ENCODE measurements at regions not wholly inside any gene's neighbourhood (a gene's known extent, or its start where the extent isn't known, plus 50 kb on each side); places are given as distances from the start of the nearest gene placed in this dataset.

DNA sequence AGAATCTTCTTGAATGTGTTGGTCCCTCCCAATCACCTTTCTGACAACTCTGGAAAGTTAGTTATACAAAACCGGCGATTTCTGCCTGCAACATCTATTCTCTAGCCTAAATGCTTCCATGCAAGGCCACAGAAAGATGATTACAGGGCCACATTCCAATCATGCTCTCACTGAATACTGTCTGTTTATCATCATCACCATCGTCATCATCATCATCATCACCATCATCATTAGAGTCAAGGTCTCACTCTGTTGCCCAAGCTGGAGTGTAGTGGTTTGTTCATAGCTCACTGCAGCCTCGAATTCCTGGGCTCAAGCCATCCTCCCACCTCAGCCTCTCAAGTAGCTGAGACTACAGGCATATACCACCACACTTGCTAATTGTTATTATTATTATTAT is 521.2 kb upstream of the DAB1 start:
- TF ChIP-seq, protein P1, sequence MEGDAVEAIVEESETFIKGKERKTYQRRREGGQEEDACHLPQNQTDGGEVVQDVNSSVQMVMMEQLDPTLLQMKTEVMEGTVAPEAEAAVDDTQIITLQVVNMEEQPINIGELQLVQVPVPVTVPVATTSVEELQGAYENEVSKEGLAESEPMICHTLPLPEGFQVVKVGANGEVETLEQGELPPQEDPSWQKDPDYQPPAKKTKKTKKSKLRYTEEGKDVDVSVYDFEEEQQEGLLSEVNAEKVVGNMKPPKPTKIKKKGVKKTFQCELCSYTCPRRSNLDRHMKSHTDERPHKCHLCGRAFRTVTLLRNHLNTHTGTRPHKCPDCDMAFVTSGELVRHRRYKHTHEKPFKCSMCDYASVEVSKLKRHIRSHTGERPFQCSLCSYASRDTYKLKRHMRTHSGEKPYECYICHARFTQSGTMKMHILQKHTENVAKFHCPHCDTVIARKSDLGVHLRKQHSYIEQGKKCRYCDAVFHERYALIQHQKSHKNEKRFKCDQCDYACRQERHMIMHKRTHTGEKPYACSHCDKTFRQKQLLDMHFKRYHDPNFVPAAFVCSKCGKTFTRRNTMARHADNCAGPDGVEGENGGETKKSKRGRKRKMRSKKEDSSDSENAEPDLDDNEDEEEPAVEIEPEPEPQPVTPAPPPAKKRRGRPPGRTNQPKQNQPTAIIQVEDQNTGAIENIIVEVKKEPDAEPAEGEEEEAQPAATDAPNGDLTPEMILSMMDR (IDR thresholded peaks at IDR 0.05) = no peak
- H3K4me3 Mint-ChIP-seq (ENCODE audit: unreplicated experiment) = no peak overlapping the region
- H3K27me3 Mint-ChIP-seq (ENCODE audit: unreplicated experiment) = no peaks in the 10 kb centered on the region
- no peaks in the 10 kb centered on the region for H3K4me1 Mint-ChIP-seq (ENCODE audit: unreplicated experiment)
- H3K36me3 Mint-ChIP-seq (ENCODE audit: unreplicated experiment) = no peaks in the 10 kb centered on the region
- no peak overlapping the region for H3K27ac Mint-ChIP-seq (ENCODE audit: unreplicated experiment)
- no peaks in the 10 kb centered on the region for H3K9me3 Mint-ChIP-seq (ENCODE audit: unreplicated experiment)
- no peak for DNase-seq (ENCODE audit: extremely low spot score, unreplicated experiment)

DNA sequence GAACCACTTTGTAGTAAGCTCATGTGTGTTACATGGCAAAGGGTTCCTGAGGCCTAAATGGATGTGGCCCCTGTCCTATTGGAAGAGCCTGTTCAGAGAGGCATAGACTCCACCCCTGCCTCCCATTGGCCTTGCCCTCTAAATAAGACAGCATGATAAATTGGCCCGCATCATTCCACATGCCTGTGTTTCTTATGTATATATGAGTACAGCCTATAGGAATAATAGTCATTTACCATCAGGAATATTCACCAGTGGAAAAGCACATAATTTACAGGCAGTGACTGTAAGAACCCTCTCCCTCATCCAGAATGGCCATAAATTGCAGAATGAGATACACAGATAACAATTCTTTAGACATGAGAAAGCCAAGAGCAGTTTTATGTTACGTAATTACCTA is 519.5 kb upstream of the DAB1 start:
- H3K9me3 Mint-ChIP-seq (ENCODE audit: unreplicated experiment) = peaks cover 8% of the 10 kb centered on the region
- H3K36me3 Mint-ChIP-seq (ENCODE audit: unreplicated experiment) = no peaks in the 10 kb centered on the region
- H3K27me3 Mint-ChIP-seq (ENCODE audit: unreplicated experiment) = no peaks in the 10 kb centered on the region
- TF ChIP-seq, protein P1 (IDR thresholded peaks at IDR 0.05) = no peak
- no peak overlapping the region for H3K27ac Mint-ChIP-seq (ENCODE audit: unreplicated experiment)
- no peak for DNase-seq (ENCODE audit: extremely low spot score, unreplicated experiment)
- no peak overlapping the region for H3K4me3 Mint-ChIP-seq (ENCODE audit: unreplicated experiment)
- H3K4me1 Mint-ChIP-seq (ENCODE audit: unreplicated experiment) = no peaks in the 10 kb centered on the region

DNA sequence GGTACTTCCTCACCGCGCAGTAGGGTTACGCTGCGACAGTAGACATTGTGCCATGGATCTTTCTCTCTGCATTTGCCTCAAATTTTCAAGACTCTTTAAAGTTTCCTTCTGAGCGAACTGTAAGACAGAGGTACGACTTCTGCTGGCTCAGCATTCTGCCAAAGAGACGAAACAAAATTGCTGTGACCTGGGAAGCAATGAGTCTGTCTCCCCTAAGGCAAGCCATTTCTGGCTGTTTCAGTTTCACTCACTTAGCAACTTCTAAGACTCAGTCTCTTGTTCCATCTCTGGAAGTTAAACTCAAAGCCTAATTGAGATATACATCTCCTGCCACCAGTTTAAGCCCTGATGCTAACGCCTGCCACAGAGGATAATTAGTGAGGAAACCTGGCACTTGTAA is 510.9 kb upstream of the DAB1 start:
- TF ChIP-seq, protein P1 (IDR thresholded peaks at IDR 0.05) = no peak
- Mint-ChIP-seq H3K9me3 (ENCODE audit: unreplicated experiment) (peaks cover 16% of the 10 kb centered on the region), H3K4me3 (ENCODE audit: unreplicated experiment) (no peak overlapping the region), H3K4me1 (ENCODE audit: unreplicated experiment) (no peaks in the 10 kb centered on the region), H3K36me3 (ENCODE audit: unreplicated experiment) (no peaks in the 10 kb centered on the region), H3K27ac (ENCODE audit: unreplicated experiment) (no peak overlapping the region), H3K27me3 (ENCODE audit: unreplicated experiment) (no peaks in the 10 kb centered on the region)
- DNase-seq (ENCODE audit: extremely low spot score, unreplicated experiment) = no peak

DNA sequence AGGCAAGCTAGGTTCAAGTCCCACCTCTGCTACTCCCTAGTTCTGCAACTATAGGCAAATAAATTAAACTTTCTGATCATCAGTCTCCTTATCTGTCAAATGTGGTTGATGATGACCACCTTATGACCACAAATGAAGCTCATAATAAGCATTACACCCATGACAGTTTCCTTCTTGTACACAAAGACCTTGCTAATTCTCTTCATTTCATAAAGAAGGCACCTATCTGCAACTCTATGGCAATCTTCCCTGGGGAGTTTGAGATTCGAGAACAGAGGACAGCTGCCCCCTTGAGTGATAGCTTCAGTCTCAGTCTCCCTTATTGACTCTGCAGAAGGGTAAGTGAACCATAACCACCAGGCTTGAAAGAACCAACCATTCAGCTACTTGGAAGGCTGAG is 503.1 kb upstream of the DAB1 start:
- H3K36me3 Mint-ChIP-seq (ENCODE audit: unreplicated experiment) = no peaks in the 10 kb centered on the region
- H3K4me3 Mint-ChIP-seq (ENCODE audit: unreplicated experiment) = no peak overlapping the region
- no peaks in the 10 kb centered on the region for H3K4me1 Mint-ChIP-seq (ENCODE audit: unreplicated experiment)

DNA sequence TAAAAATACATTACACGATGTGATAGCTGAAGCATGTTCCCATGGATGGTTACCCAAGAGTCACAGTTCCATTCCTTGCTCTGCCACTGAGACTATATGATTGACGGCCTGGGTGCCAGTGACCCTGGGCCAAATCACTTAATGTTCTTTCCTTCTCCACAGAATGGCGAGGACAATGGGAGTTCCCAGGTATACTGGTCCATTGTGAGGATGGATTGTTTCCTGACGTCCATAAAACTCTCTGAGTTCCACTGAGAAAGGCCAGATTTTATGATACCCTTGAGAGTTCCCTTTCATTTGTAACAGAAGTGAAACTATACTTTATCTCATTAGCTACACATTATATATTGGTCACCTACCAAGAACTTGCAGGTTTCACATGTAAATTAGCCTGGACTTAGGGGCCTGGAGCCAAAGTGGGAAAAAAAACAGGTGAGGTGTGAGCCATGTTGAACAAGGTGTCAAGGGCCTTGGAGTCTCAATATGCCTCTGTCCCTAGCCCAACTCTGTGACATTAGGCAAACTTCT is 502.2 kb upstream of the DAB1 start:
- Mint-ChIP-seq H3K27me3 (ENCODE audit: unreplicated experiment) (no peaks in the 10 kb centered on the region), H3K36me3 (ENCODE audit: unreplicated experiment) (no peaks in the 10 kb centered on the region), H3K4me1 (ENCODE audit: unreplicated experiment) (no peaks in the 10 kb centered on the region), H3K4me3 (ENCODE audit: unreplicated experiment) (no peak overlapping the region), H3K27ac (ENCODE audit: unreplicated experiment) (no peak overlapping the region), H3K9me3 (ENCODE audit: unreplicated experiment) (no peaks in the 10 kb centered on the region)
- no peak for DNase-seq (ENCODE audit: extremely low spot score, unreplicated experiment)
- TF ChIP-seq, protein P1 (IDR thresholded peaks at IDR 0.05) = no peak

More for the DNA sequence above, 503.1 kb upstream of the DAB1 start:
- TF ChIP-seq, protein P1 (IDR thresholded peaks at IDR 0.05) = no peak
- H3K27ac Mint-ChIP-seq (ENCODE audit: unreplicated experiment) = no peak overlapping the region
- H3K27me3 Mint-ChIP-seq (ENCODE audit: unreplicated experiment) = no peaks in the 10 kb centered on the region
- no peak for DNase-seq (ENCODE audit: extremely low spot score, unreplicated experiment)
- H3K9me3 Mint-ChIP-seq (ENCODE audit: unreplicated experiment) = no peaks in the 10 kb centered on the region

Data from osteocyte (in vitro differentiated cells).